Lower leg skin (tissue), 3 donors: ENCODE measurements at regions not wholly inside any gene's neighbourhood (a gene's known extent, or its start where the extent isn't known, plus 50 kb on each side); places are given as distances from the start of the nearest gene placed in this dataset.

ENCODE experiments used
- POLR2A ChIP-seq, 2 donors: fragments of 450-650 bp; IDR thresholded peaks; one replicate each; pipeline ENCODE4 v1.6.1; 2016 to 2017; ENCODE audit warnings: antibody characterized with exemption in 2 of 2, mild to moderate bottlenecking in 1 of 2, moderate library complexity in 1 of 2
- TF ChIP-seq, protein P1 (sequence below), 3 donors: fragments of 450-650 bp; IDR thresholded peaks; one replicate each; pipeline ENCODE4 v1.5.1; 2016; ENCODE audit warnings: antibody characterized with exemption in 3 of 3, mild to moderate bottlenecking in 3 of 3, moderate library complexity in 2 of 3

- TF ChIP-seq, protein P1, sequence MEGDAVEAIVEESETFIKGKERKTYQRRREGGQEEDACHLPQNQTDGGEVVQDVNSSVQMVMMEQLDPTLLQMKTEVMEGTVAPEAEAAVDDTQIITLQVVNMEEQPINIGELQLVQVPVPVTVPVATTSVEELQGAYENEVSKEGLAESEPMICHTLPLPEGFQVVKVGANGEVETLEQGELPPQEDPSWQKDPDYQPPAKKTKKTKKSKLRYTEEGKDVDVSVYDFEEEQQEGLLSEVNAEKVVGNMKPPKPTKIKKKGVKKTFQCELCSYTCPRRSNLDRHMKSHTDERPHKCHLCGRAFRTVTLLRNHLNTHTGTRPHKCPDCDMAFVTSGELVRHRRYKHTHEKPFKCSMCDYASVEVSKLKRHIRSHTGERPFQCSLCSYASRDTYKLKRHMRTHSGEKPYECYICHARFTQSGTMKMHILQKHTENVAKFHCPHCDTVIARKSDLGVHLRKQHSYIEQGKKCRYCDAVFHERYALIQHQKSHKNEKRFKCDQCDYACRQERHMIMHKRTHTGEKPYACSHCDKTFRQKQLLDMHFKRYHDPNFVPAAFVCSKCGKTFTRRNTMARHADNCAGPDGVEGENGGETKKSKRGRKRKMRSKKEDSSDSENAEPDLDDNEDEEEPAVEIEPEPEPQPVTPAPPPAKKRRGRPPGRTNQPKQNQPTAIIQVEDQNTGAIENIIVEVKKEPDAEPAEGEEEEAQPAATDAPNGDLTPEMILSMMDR (IDR thresholded peaks at IDR 0.05): no peak
- no peak for TF ChIP-seq POLR2A (IDR thresholded peaks at IDR 0.05)
These were observed 188.6 kb downstream of the MDFIC start for GRCh38 chr7:115110523-115110922.
